Smooth muscle cell (in vitro differentiated cells): ENCODE measurements at regions not wholly inside any gene's neighbourhood (a gene's known extent, or its start where the extent isn't known, plus 50 kb on each side); places are given as distances from the start of the nearest gene placed in this dataset.
"Not testable (repeated sequence)": the region's sequence is repeated elsewhere in the genome, so short reads cannot be mapped to it uniquely, and the experiment has no call there.

Experiments used
- DNase-seq: peaks from one replicate; lab custom pipeline; 2025; ENCODE audit not compliant: unreplicated experiment; lab: John Stamatoyannopoulos, UW
- H2AFZ ChIP-seq: fragments of 200-600 bp; sonication (generic); 2 replicates; pipeline ENCODE4 v1.6.0; 2016; ENCODE audit warnings: antibody characterized with exemption, low read depth, mild to moderate bottlenecking
- H3F3A ChIP-seq: fragments of 200-600 bp; sonication (generic); 2 replicates; pipeline ENCODE4 v1.6.0; 2017; ENCODE audit warnings: antibody characterized with exemption, low read depth
- H3K27ac ChIP-seq: fragments of 200-600 bp; sonication (generic); 2 replicates; pipeline ENCODE4 v1.5.1; 2016; ENCODE audit warnings: low read depth, mild to moderate bottlenecking
- H3K27me3 ChIP-seq: fragments of 200-600 bp; sonication (generic); 2 replicates; pipeline ENCODE4 v1.6.1; 2016; ENCODE audit warnings: low read depth, mild to moderate bottlenecking
- H3K36me3 ChIP-seq: fragments of 200-600 bp; sonication (generic); 2 replicates; pipeline ENCODE4 v1.5.1; 2016; ENCODE audit warnings: low read depth
- H3K4me1 ChIP-seq: fragments of 200-600 bp; sonication (generic); 2 replicates; pipeline ENCODE4 v1.5.1; 2016; ENCODE audit warnings: low read depth
- H3K4me2 ChIP-seq: fragments of 200-600 bp; sonication (generic); 2 replicates; pipeline ENCODE4 v1.6.0; 2016; ENCODE audit warnings: mild to moderate bottlenecking
- H3K4me3 ChIP-seq: fragments of 200-600 bp; sonication (generic); 2 replicates; pipeline ENCODE4 v1.5.1; 2016; ENCODE audit warnings: mild to moderate bottlenecking
- H3K79me2 ChIP-seq: fragments of 200-600 bp; sonication (generic); 2 replicates; pipeline ENCODE4 v1.6.0; 2016; ENCODE audit warnings: low read depth, mild to moderate bottlenecking
- H3K9ac ChIP-seq: fragments of 200-600 bp; sonication (generic); 2 replicates; pipeline ENCODE4 v1.6.0; 2016; ENCODE audit warnings: low read depth
- H3K9me3 ChIP-seq: fragments of 200-600 bp; sonication (generic); replicated peaks from 2 replicates; pipeline ENCODE4 v1.5.1; 2016; ENCODE audit warnings: low read depth
- H4K20me1 ChIP-seq: fragments of 200-600 bp; sonication (generic); 2 replicates; pipeline ENCODE4 v1.6.0; 2016; ENCODE audit warnings: low read depth
- WGBS: methylation state at CpG from one replicate; pipeline ENCODE4 v1.1.7; 2016; ENCODE audit warnings: low lambda C conversion rate; 5-methylcytosine and 5-hydroxymethylcytosine counted together
- TF ChIP-seq, protein P1 (sequence below): fragments of 200-600 bp; sonication (generic); IDR thresholded peaks from 2 replicates; pipeline ENCODE4 v1.5.1; 2017; ENCODE audit warnings: borderline replicate concordance, mild to moderate bottlenecking, antibody characterized with exemption; ENCODE audit not compliant: insufficient read depth, poor library complexity, severe bottlenecking

DNA sequence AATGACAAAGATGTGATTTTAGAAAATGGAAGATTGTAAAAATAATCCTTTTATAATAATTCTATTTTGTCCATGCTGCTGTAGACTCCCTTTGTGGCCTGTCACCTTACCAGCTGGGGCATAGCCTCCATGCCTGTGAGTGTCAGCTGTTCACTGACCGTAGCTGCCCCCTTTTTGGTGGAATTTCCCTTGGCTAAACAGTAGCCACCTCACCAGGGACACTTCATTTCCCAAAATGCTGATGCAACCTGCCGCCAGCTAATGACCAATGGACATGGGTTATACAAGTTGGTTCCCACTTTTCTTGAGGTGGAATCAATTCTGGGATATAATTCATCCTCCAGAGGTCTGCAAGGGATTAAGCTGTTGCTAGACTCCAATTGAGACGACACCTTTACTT, 368.4 kb downstream of the PRDM5 start:
- no peak for DNase-seq
- no peaks in the 10 kb centered on the region for H3K36me3 ChIP-seq
- WGBS, result 98% methylated on average over 3 of the region's 3 CpGs
- no peak overlapping the region for H3K27ac ChIP-seq
- H3K4me1 ChIP-seq, result peaks cover 11% of the 10 kb centered on the region
- H4K20me1 ChIP-seq, result no peaks in the 10 kb centered on the region
- H3K9me3 ChIP-seq, result no peaks in the 10 kb centered on the region
- H3K4me3 ChIP-seq, result no peak overlapping the region
- no peak overlapping the region for H2AFZ ChIP-seq
- TF ChIP-seq, protein P1, sequence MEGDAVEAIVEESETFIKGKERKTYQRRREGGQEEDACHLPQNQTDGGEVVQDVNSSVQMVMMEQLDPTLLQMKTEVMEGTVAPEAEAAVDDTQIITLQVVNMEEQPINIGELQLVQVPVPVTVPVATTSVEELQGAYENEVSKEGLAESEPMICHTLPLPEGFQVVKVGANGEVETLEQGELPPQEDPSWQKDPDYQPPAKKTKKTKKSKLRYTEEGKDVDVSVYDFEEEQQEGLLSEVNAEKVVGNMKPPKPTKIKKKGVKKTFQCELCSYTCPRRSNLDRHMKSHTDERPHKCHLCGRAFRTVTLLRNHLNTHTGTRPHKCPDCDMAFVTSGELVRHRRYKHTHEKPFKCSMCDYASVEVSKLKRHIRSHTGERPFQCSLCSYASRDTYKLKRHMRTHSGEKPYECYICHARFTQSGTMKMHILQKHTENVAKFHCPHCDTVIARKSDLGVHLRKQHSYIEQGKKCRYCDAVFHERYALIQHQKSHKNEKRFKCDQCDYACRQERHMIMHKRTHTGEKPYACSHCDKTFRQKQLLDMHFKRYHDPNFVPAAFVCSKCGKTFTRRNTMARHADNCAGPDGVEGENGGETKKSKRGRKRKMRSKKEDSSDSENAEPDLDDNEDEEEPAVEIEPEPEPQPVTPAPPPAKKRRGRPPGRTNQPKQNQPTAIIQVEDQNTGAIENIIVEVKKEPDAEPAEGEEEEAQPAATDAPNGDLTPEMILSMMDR, result no peak
- no peaks in the 10 kb centered on the region for H3K79me2 ChIP-seq
- H3K4me2 ChIP-seq, result no peak overlapping the region
- H3K27me3 ChIP-seq, result no peaks in the 10 kb centered on the region
- H3F3A ChIP-seq, result no peaks in the 10 kb centered on the region
- H3K9ac ChIP-seq, result no peak overlapping the region

DNA sequence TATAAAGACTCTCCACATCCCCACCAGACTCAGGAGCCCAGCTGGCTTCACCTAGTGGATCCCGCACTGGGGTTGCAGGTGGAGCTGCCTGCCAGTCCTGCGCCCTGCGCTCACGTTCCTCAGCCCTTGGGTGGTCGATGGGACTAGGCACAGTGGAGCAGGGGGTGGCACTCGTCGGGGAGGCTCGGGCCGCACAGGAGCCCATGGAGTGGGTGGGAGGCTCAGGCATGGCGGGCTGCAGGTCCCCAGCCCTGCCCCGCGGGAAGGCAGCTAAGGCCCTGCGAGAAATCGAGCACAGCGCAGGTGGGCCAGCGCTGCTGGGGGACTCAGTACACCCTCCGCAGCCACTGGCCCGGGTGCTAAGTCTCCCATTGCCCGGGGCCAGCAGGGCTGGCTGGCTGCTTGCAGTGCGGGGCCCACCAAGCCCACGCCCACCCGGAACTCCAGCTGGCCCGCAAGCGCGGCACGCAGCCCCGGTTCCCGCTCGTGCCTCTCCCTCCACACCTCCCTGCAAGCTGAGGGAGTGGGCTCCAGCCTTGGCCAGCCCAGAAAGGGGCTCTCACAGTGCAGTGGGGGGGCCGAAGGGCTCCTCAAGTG, 371.8 kb downstream of the PRDM5 start:
- H3K9me3 ChIP-seq, H3K27me3 ChIP-seq, DNase-seq, H3K4me2 ChIP-seq, H2AFZ ChIP-seq, H4K20me1 ChIP-seq, H3F3A ChIP-seq, H3K79me2 ChIP-seq, H3K27ac ChIP-seq, H3K4me3 ChIP-seq, H3K9ac ChIP-seq, H3K36me3 ChIP-seq: not testable (repeated sequence)
- peaks cover 10% of the 10 kb centered on the region for H3K4me1 ChIP-seq
- WGBS, result 94% methylated on average over 30 of the region's 30 CpGs

DNA sequence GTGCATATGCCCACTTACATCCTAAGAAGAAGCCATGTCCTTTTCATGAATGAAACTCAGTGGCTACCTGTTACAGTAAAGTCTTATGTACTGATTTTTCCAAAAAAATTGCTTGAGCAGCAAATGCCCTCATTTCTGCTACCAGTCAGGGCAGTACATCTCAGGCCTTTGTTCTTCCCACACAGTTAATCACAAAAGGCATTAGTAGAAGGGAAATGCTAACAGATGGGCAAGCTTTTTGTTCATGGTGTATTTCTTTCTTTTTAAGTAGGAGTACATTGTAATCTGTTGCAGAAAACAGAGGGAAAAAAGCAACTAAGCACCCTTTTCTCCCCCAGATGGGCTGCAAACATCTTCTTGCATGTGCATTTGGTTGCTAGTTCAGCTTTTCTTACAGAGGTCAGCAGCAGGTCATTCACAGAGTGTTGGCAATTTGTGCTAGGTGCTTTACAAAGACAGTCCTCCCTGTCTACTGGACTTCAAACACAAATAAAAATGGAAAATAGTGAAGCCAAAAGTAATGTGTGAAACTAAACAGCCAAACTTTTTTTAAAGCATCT, 373.4 kb downstream of the PRDM5 start:
- H3K4me1 ChIP-seq, result peaks cover 10% of the 10 kb centered on the region
- no peak overlapping the region for H3K4me2 ChIP-seq
- H3K9me3 ChIP-seq, result no peaks in the 10 kb centered on the region
- DNase-seq, result no peak
- H3K27ac ChIP-seq, result no peak overlapping the region
- H2AFZ ChIP-seq, result no peak overlapping the region
- no peaks in the 10 kb centered on the region for H3K36me3 ChIP-seq
- H3K4me3 ChIP-seq, result no peak overlapping the region
- H4K20me1 ChIP-seq, result no peaks in the 10 kb centered on the region
- no peaks in the 10 kb centered on the region for H3K79me2 ChIP-seq
- TF ChIP-seq, protein P1, result no peak
- H3F3A ChIP-seq, result no peaks in the 10 kb centered on the region
- H3K27me3 ChIP-seq, result no peaks in the 10 kb centered on the region
- H3K9ac ChIP-seq, result no peak overlapping the region

DNA sequence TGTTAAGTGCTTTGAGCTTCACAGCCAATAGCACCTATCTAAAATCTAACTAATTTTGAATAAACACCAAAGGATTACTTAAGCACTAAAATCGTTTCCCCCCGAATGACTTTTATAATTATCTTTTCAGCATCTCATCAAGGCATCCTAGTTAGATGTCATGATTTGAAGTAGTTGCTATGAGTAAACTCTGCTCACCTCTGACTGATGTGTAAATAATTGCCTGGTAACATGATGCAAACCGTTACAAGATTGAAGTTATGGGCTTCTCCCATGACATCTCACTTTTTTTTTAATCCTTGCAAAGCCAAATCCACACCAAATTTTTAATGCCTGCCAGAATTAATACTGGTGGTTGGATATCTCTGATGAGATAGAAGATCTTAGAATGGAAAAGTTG, 377.1 kb downstream of the PRDM5 start:
- DNase-seq, result no peak
- H3F3A ChIP-seq, result no peaks in the 10 kb centered on the region
- H2AFZ ChIP-seq, result no peak overlapping the region
- no peaks in the 10 kb centered on the region for H3K79me2 ChIP-seq
- 99% methylated on average over 3 of the region's 3 CpGs for WGBS
- no peak overlapping the region for H3K4me2 ChIP-seq
- no peaks in the 10 kb centered on the region for H3K9me3 ChIP-seq
- no peak overlapping the region for H3K4me3 ChIP-seq
- H3K27me3 ChIP-seq, result no peaks in the 10 kb centered on the region
- H3K36me3 ChIP-seq, result no peaks in the 10 kb centered on the region
- H3K4me1 ChIP-seq, result peaks cover 10% of the 10 kb centered on the region
- H3K9ac ChIP-seq, result no peak overlapping the region
- no peak overlapping the region for H3K27ac ChIP-seq
- H4K20me1 ChIP-seq, result no peaks in the 10 kb centered on the region
- TF ChIP-seq, protein P1, result no peak
